ENCODE measurements at regions not wholly inside any gene's neighbourhood (a gene's known extent, or its start where the extent isn't known, plus 50 kb on each side); places are given as distances from the start of the nearest gene placed in this dataset.

GRCh38 chr11:134768463-134768862 is 356.4 kb upstream of the B3GAT1 start:
- H3K4me3 ChIP-seq (ENCODE audit: insufficient read depth, low read depth, low read length): no peak overlapping the region
- no peak overlapping the region for H3K27ac ChIP-seq (ENCODE audit: low read depth, low read length)
- H3K4me1 ChIP-seq (ENCODE audit: insufficient read depth, low read length): no peaks in the 10 kb centered on the region
- Mint-ChIP-seq H3K36me3 (ENCODE audit: low read depth, unreplicated experiment) (no peaks in the 10 kb centered on the region), H3K27me3 (ENCODE audit: low read depth, unreplicated experiment) (peaks cover 25% of the 10 kb centered on the region), H3K4me3 (ENCODE audit: unreplicated experiment) (no peak overlapping the region), H3K27ac (ENCODE audit: unreplicated experiment) (no peak overlapping the region), H3K9me3 (ENCODE audit: unreplicated experiment) (peaks cover 5% of the 10 kb centered on the region), H3K4me1 (ENCODE audit: low read depth, unreplicated experiment) (no peaks in the 10 kb centered on the region)
- H3K4me2 ChIP-seq (ENCODE audit: low read length): no peak overlapping the region
- no peak overlapping the region for H2AFZ ChIP-seq (ENCODE audit: low read depth, low read length)
- H3K27me3 ChIP-seq (ENCODE audit: insufficient read depth, low read length): no peaks in the 10 kb centered on the region
- no peak for TF ChIP-seq CTCF (IDR thresholded peaks at IDR 0.05; ENCODE audit: insufficient read depth, low read depth, low read length)
- DNase-seq (ENCODE audit: low read depth): no peak
- H4K20me1 ChIP-seq (ENCODE audit: insufficient read depth, low read length): no peaks in the 10 kb centered on the region
- FAIRE-seq: no peak
- H3K9me3 ChIP-seq (ENCODE audit: insufficient read depth, low read depth, low read length): no peaks in the 10 kb centered on the region
- H3K9ac ChIP-seq (ENCODE audit: low read length): no peak overlapping the region
- H3K36me3 ChIP-seq (ENCODE audit: insufficient read depth, low read length): no peaks in the 10 kb centered on the region
- no peaks in the 10 kb centered on the region for H3K79me2 ChIP-seq (ENCODE audit: insufficient read depth, low read length)

GRCh38 chr11:134765565-134765964 is 353.5 kb upstream of the B3GAT1 start:
- TF ChIP-seq EZH2 (IDR thresholded peaks at IDR 0.05; ENCODE audit: insufficient read depth, low read length) (no peak), CTCF (IDR thresholded peaks at IDR 0.05; ENCODE audit: insufficient read depth, low read depth, low read length) (no peak)
- H3K4me2 ChIP-seq (ENCODE audit: low read length): no peak overlapping the region
- Mint-ChIP-seq H3K9me3 (ENCODE audit: unreplicated experiment) (peaks cover 5% of the 10 kb centered on the region), H3K27me3 (ENCODE audit: low read depth, unreplicated experiment) (peaks cover 31% of the 10 kb centered on the region), H3K36me3 (ENCODE audit: low read depth, unreplicated experiment) (no peaks in the 10 kb centered on the region), H3K4me1 (ENCODE audit: low read depth, unreplicated experiment) (no peaks in the 10 kb centered on the region), H3K4me3 (ENCODE audit: unreplicated experiment) (no peak overlapping the region), H3K27ac (ENCODE audit: unreplicated experiment) (no peak overlapping the region)
- H3K9ac ChIP-seq (ENCODE audit: low read length): no peak overlapping the region
- no peak for DNase-seq (ENCODE audit: low read depth)
- no peak overlapping the region for H2AFZ ChIP-seq (ENCODE audit: low read depth, low read length)
- H3K9me3 ChIP-seq (ENCODE audit: insufficient read depth, low read depth, low read length): no peaks in the 10 kb centered on the region
- H3K27ac ChIP-seq (ENCODE audit: low read depth, low read length): no peak overlapping the region
- no peaks in the 10 kb centered on the region for H3K36me3 ChIP-seq (ENCODE audit: insufficient read depth, low read length)
- H4K20me1 ChIP-seq (ENCODE audit: insufficient read depth, low read length): no peaks in the 10 kb centered on the region
- FAIRE-seq: no peak
- H3K79me2 ChIP-seq (ENCODE audit: insufficient read depth, low read length): no peaks in the 10 kb centered on the region
- no peaks in the 10 kb centered on the region for H3K4me1 ChIP-seq (ENCODE audit: insufficient read depth, low read length)
- H3K4me3 ChIP-seq (ENCODE audit: insufficient read depth, low read depth, low read length): no peak overlapping the region
- H3K27me3 ChIP-seq (ENCODE audit: insufficient read depth, low read length): no peaks in the 10 kb centered on the region

GRCh38 chr11:134764966-134765365 is 352.9 kb upstream of the B3GAT1 start:
- H3K4me3 Mint-ChIP-seq (ENCODE audit: unreplicated experiment): no peak overlapping the region

More at GRCh38 chr11:134764966-134765365, 352.9 kb upstream of the B3GAT1 start:
- Histone ChIP-seq H2AFZ (ENCODE audit: low read depth, low read length) (no peak overlapping the region), H3K79me2 (ENCODE audit: insufficient read depth, low read length) (no peaks in the 10 kb centered on the region), H3K27me3 (ENCODE audit: insufficient read depth, low read length) (no peaks in the 10 kb centered on the region), H3K27ac (ENCODE audit: low read depth, low read length) (no peak overlapping the region), H3K4me2 (ENCODE audit: low read length) (no peak overlapping the region), H3K4me3 (ENCODE audit: insufficient read depth, low read depth, low read length) (no peak overlapping the region), H3K9me3 (ENCODE audit: insufficient read depth, low read depth, low read length) (no peaks in the 10 kb centered on the region), H3K36me3 (ENCODE audit: insufficient read depth, low read length) (no peaks in the 10 kb centered on the region), H4K20me1 (ENCODE audit: insufficient read depth, low read length) (no peaks in the 10 kb centered on the region), H3K4me1 (ENCODE audit: insufficient read depth, low read length) (no peaks in the 10 kb centered on the region), H3K9ac (ENCODE audit: low read length) (no peak overlapping the region)
- no peaks in the 10 kb centered on the region for H3K36me3 Mint-ChIP-seq (ENCODE audit: low read depth, unreplicated experiment)
- FAIRE-seq (no peak), DNase-seq (ENCODE audit: low read depth) (no peak)
- H3K9me3 Mint-ChIP-seq (ENCODE audit: unreplicated experiment): peaks cover 5% of the 10 kb centered on the region
- H3K27me3 Mint-ChIP-seq (ENCODE audit: low read depth, unreplicated experiment): peaks cover 31% of the 10 kb centered on the region
- TF ChIP-seq EZH2 (IDR thresholded peaks at IDR 0.05; ENCODE audit: insufficient read depth, low read length) (no peak), CTCF (IDR thresholded peaks at IDR 0.05; ENCODE audit: insufficient read depth, low read depth, low read length) (no peak)
- no peak overlapping the region for H3K27ac Mint-ChIP-seq (ENCODE audit: unreplicated experiment)
- no peaks in the 10 kb centered on the region for H3K4me1 Mint-ChIP-seq (ENCODE audit: low read depth, unreplicated experiment)

Data from astrocyte (in vitro differentiated cells and primary cell).